ENCODE measurements at regions not wholly inside any gene's neighbourhood (a gene's known extent, or its start where the extent isn't known, plus 50 kb on each side); places are given as distances from the start of the nearest gene placed in this dataset.

GRCh38 chr6:156392648-156393047 lies 384.5 kb upstream of the ARID1B start:
- TF ChIP-seq POU6F1 (CRISPR knock-in tag; IDR thresholded peaks at IDR 0.05; ENCODE audit: borderline replicate concordance, low read depth) (no peak), ARNTL (CRISPR knock-in tag; IDR thresholded peaks at IDR 0.05; ENCODE audit: borderline replicate concordance, low read depth) (no peak), ZNF70 (CRISPR knock-in tag; IDR thresholded peaks at IDR 0.05) (no peak), CSDC2 (CRISPR knock-in tag; IDR thresholded peaks at IDR 0.05) (no peak), CREB5 (CRISPR knock-in tag; IDR thresholded peaks at IDR 0.05; ENCODE audit: low read depth) (no peak), RARB (CRISPR knock-in tag; IDR thresholded peaks at IDR 0.05) (no peak), PPARA (CRISPR knock-in tag; IDR thresholded peaks at IDR 0.05; ENCODE audit: borderline replicate concordance) (no peak), PATZ1 (CRISPR knock-in tag; IDR thresholded peaks at IDR 0.05; ENCODE audit: borderline replicate concordance) (no peak), ESRRG (CRISPR knock-in tag; IDR thresholded peaks at IDR 0.05) (no peak), ZFP30 (CRISPR knock-in tag; IDR thresholded peaks at IDR 0.05) (no peak)
